C4-2B (cell line): ENCODE measurements at regions not wholly inside any gene's neighbourhood (a gene's known extent, or its start where the extent isn't known, plus 50 kb on each side); places are given as distances from the start of the nearest gene placed in this dataset.

Source experiments
- H3K27ac ChIP-seq: fragments of 450-650 bp; 2 replicates; pipeline ENCODE4 v1.5.1; 2017
- CTCF ChIP-seq: fragments of 450-650 bp; conservative IDR thresholded peaks from 2 replicates; pipeline ENCODE4 v1.5.1; 2017; ENCODE audit warnings: mild to moderate bottlenecking
- ZFX ChIP-seq: fragments of 450-650 bp; IDR thresholded peaks from 2 replicates; pipeline ENCODE4 v1.6.1; 2017

DNA sequence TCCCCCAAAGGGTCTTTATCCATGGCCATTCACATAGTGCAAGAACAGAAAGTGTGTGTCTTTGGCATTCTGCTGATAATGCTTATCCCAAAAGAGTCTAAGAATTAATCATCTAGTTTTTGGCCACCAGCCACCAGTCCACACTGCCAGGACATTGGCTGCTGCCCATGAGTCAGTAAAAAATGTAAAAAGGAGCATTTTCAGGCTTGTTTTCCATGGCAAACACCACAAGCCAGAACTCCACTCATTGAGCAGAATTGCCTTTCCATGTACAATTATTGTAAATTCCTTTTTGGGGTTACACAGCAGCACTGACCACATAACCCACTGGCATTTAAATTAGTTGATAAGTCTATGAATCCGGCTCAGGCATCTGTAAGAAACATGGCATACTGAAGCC is 89.2 kb upstream of the PRDX4 start:
- TF ChIP-seq CTCF: no peak
- no peak overlapping the region for H3K27ac ChIP-seq

- H3K27ac ChIP-seq: no peak overlapping the region
- TF ChIP-seq ZFX (no peak), CTCF (no peak)
Observed at GRCh38 chrX:23589496-23589895, 77.8 kb upstream of the PRDX4 start.

- H3K27ac ChIP-seq: no peak overlapping the region
- TF ChIP-seq CTCF (no peak), ZFX (no peak)
Observed at GRCh38 chrX:23592741-23593140, 74.6 kb upstream of the PRDX4 start.

DNA sequence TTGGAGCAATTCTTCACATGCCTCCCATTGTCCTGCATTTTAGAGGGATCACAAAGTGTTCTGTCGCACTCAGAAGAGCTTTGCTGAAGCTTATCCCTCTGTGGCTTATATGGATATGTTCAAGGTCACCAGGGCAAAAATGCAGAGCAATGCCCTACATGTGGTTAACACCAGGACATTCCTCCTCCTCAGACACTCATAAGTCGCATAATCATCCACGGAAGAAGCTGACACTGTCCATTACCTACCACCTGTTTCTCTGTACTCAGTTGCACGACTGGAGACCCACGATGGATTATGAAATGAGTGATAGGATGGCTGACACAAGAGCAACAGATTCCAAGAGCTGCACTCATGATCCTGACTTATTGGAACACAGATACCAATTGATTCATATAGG is 68.7 kb upstream of the PRDX4 start:
- H3K27ac ChIP-seq: no peak overlapping the region
- TF ChIP-seq CTCF (no peak), ZFX (no peak)

DNA sequence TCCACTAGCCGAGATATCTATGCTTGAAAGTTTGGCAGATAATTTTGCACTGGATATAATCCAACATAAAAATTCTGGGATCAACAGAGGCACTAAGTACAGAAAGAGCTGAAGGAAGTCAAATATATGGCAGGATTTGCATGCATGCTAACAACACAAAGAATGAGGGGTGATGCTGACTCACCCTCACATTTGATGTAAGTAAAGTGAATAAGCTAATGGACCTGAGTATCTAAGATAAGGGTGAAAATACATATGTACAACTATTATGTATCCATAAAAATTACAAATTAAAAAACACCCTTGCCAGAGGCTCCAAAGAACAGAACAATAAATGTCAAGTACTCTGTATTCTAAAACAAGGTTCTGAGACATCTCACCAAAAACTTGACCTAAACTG is 63.8 kb upstream of the PRDX4 start:
- TF ChIP-seq CTCF (no peak), ZFX (no peak)
- no peak overlapping the region for H3K27ac ChIP-seq

DNA sequence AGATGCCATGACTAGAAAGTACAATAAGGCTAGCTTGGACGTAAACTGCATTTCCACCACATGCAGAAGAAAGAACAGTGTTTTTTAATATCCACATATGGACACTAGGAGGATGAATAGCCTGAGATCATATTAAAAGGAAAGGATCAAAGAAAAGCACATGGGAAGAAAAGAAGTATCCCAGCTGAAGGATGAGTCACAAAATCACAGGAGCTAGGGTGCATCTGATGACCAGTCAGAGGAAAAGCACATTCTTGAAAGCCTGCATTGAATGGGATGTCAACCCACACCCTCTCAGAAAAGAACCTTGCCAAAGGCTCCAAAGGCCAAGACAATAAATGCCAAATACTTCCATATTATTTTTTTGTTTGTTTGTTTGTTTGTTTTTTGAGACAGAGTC is 56.8 kb upstream of the PRDX4 start:
- no peak overlapping the region for H3K27ac ChIP-seq
- TF ChIP-seq CTCF: no peak
- no peak for TF ChIP-seq ZFX

GRCh38 chrX:23612846-23613245 is 54.4 kb upstream of the PRDX4 start:
- H3K27ac ChIP-seq: no peak overlapping the region
- TF ChIP-seq CTCF (no peak), ZFX (no peak)
